AG04450 (cell line): ENCODE measurements at regions not wholly inside any gene's neighbourhood (a gene's known extent, or its start where the extent isn't known, plus 50 kb on each side); places are given as distances from the start of the nearest gene placed in this dataset.

Source experiments
- CTCF ChIA-PET: fragments of 300-600, 350-600 bp; formaldehyde crosslinking; extraction: SDS; loops from one replicate; lab custom pipeline; 2022; ENCODE audit warnings: antibody characterized with exemption, inconsistent platforms; lab: Charles Lee
- POLR2A ChIA-PET: fragments of 350-600 bp; formaldehyde crosslinking; extraction: SDS; loops from one replicate; lab custom pipeline; 2021; ENCODE audit warnings: antibody characterized with exemption, inconsistent platforms; lab: Yijun Ruan, JAX
- DNase-seq: peaks from one replicate; pipeline ENCODE4 v3.0.0-alpha.2; 2011; ENCODE audit warnings: low read depth, low spot score
- H3K27ac ChIP-seq: one replicate; pipeline ENCODE4 v1.5.1; 2012; ENCODE audit warnings: low read depth, low read length, control low read depth
- H3K27me3 ChIP-seq: one replicate; pipeline ENCODE4 v1.6.0; 2012; ENCODE audit warnings: low read length; ENCODE audit not compliant: control insufficient read depth, insufficient read depth
- H3K4me3 ChIP-seq: 2 replicates; pipeline ENCODE4 v1.5.1; 2011; ENCODE audit warnings: mild to moderate bottlenecking, low read depth, low read length, control low read depth
- H3K9me3 ChIP-seq: 2 replicates; pipeline ENCODE4 v1.5.1; 2012; ENCODE audit warnings: low read length; ENCODE audit not compliant: control insufficient read depth, insufficient read depth
- TF ChIP-seq, protein P1 (sequence below): IDR thresholded peaks from 2 replicates; pipeline ENCODE4 v1.5.1; 2011; ENCODE audit warnings: low read depth, low read length, control low read depth, inconsistent platforms

DNA sequence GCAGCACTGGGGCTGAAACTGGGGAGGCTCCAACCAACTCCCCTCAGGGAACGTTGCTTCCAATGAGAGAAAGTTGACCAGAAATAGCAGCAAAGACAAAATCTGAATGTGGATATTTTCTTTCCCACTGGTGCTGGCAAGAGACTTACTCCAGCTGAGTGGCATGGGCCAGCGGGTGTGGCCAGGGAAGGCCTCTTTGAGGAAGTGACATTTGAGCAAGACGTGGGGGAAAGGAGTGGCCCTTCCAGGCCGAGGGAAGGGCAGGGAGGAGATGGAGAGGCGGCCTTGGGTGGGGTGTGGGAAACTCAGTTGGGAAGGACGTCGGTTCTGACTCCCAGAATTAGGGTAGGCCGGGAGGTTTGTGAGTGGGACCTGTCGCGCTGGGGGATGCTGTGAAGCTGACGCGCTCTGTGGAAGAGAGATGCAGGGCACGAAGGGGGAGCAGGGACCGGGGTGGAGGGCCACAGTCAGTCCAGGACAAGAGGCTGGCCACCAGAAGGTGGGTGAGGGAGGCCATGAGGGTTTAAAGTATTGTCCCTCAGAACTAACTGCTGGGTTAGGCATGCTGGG, 96.7 kb upstream of the IKZF1 start:
- DNase-seq: no peak
- H3K27ac ChIP-seq: no peak overlapping the region
- POLR2A ChIA-PET: no interaction called here
- no peak overlapping the region for H3K4me3 ChIP-seq
- TF ChIP-seq, protein P1, sequence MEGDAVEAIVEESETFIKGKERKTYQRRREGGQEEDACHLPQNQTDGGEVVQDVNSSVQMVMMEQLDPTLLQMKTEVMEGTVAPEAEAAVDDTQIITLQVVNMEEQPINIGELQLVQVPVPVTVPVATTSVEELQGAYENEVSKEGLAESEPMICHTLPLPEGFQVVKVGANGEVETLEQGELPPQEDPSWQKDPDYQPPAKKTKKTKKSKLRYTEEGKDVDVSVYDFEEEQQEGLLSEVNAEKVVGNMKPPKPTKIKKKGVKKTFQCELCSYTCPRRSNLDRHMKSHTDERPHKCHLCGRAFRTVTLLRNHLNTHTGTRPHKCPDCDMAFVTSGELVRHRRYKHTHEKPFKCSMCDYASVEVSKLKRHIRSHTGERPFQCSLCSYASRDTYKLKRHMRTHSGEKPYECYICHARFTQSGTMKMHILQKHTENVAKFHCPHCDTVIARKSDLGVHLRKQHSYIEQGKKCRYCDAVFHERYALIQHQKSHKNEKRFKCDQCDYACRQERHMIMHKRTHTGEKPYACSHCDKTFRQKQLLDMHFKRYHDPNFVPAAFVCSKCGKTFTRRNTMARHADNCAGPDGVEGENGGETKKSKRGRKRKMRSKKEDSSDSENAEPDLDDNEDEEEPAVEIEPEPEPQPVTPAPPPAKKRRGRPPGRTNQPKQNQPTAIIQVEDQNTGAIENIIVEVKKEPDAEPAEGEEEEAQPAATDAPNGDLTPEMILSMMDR: no peak
- no peaks in the 10 kb centered on the region for H3K27me3 ChIP-seq
- H3K9me3 ChIP-seq: peaks cover 32% of the 10 kb centered on the region
- CTCF ChIA-PET: no interaction called here

DNA sequence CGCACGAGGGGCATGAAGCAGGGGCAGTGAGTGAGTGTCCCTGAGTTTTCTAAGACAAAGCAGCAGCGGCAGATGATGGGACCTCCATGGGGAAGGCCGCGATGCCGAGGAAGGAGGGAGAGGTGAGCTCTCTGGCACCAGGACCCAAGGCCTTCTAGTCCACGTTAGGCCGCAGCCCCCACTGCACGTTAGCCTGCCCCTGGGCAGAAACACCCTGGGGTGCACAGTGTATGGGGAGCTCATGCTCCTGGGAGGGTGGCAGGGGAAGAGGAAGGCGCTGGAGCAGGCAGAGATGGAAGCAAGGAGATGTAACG, 97.3 kb upstream of the IKZF1 start:
- CTCF ChIA-PET: no interaction called here

DNA sequence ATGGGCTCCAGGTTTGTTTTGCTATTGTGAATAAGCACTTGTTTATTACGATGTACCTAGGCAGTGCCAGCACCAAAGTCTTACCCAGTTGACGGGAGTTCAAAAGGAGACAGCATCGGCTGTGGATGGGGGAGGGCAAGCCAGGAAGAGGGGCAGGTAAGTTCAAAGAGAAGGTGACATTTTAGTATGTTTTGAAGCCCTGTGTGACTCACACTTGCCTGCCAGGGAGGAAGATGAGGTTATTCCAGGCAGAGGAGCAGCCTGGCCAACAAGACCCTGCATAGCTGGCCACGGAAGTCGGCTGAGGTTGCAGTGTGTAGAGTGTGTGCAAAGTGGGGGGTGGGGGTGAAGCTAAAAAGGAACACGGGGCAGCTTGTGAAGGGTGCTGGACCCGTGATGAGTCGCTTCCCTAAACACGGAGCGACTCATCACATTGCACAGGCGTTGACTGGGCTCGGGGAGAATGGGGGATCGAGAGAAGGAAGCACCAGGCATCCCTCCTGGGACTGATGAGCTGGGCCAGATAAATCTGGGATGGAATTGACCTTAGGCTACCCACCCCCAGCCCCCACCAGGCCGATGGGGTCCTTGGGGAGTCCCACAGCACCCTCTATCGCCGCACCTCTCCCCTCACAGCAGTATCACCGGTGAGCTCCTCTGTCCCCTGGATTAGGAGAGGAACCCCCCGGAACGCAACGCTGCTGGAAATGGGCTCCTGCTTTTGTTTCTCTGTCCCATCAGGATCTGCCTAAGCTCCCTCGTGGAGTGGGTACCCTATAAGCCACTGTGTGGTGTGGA, 97.9 kb upstream of the IKZF1 start:
- DNase-seq: no peak
- H3K27me3 ChIP-seq: no peaks in the 10 kb centered on the region
- ChIA-PET CTCF (interaction anchor here (0.6 to 1.9 kb wide), 3 partner anchors 212 to 954 kb away, joined by 4 to 10 read pairs (median 7); no protein-coding TSS in a partner anchor), POLR2A (no interaction called here)
- no peak overlapping the region for H3K4me3 ChIP-seq
- H3K9me3 ChIP-seq: peaks cover 21% of the 10 kb centered on the region
- no peak overlapping the region for H3K27ac ChIP-seq
- TF ChIP-seq, protein P1: no peak

More for the DNA sequence above, 97.3 kb upstream of the IKZF1 start:
- no peak for DNase-seq
- POLR2A ChIA-PET: no interaction called here
- H3K27ac ChIP-seq: no peak overlapping the region
- H3K4me3 ChIP-seq: no peak overlapping the region
- H3K9me3 ChIP-seq: peaks cover 27% of the 10 kb centered on the region
- TF ChIP-seq, protein P1: no peak
- no peaks in the 10 kb centered on the region for H3K27me3 ChIP-seq

DNA sequence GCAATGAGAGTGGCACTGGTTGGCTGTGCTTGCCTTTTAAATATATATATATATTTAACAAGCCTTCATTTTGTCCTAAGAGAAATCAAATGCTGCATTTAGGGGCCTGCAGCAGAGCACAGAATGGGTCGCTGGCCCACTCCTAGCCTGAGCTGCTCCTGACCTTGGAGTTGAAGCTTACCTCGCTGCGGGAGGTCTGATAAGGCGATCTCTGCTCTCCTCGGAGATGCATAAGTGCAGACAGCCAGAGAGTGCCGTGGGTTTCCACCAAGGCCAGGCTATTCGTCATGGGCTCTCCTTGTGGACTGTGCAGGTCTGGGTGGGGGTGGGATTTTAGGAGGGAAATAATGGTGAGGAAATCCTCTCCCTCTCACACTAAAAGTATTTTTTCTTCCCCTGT, 99.5 kb upstream of the IKZF1 start:
- Histone ChIP-seq H3K27me3 (no peaks in the 10 kb centered on the region), H3K27ac (no peak overlapping the region), H3K9me3 (peaks cover 18% of the 10 kb centered on the region), H3K4me3 (no peak overlapping the region)
- TF ChIP-seq, protein P1: no peak
- ChIA-PET CTCF (interaction anchor here (0.7 to 1.9 kb wide), 4 partner anchors 22 to 956 kb away, joined by 4 to 10 read pairs (median 6); no protein-coding TSS in a partner anchor), POLR2A (interaction anchor here (0.7 kb wide), 1 partner anchor 959 kb away, joined by 4 read pairs; no protein-coding TSS in a partner anchor)
- DNase-seq: no peak

DNA sequence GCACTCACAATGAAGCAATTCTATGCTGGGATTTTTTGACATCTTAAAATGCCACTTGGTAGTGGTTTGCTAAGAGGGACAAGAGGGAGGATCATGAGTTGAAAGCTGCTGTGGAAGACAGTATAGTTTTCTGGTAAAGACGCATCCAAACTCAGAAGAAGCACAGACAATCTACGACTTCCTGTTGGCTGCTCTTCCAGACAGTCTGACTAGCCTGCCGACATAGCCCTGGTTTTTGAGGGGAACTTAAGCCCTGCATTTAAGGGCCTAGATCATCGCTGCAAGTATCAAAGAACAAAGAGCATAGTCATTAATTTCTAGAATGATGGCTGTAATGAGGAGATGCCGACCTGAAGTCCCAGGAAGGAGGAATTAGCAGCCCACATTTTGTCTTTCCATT, 99.9 kb upstream of the IKZF1 start:
- no peak overlapping the region for H3K4me3 ChIP-seq
- TF ChIP-seq, protein P1: no peak
- no peak for DNase-seq
- no peaks in the 10 kb centered on the region for H3K27me3 ChIP-seq
- POLR2A ChIA-PET: no interaction called here
- CTCF ChIA-PET: interaction anchor here (0.7 kb wide), 1 partner anchor 22 kb away, joined by 5 read pairs; no protein-coding TSS in a partner anchor
- peaks cover 18% of the 10 kb centered on the region for H3K9me3 ChIP-seq
- H3K27ac ChIP-seq: no peak overlapping the region
